Sigmoid colon (tissue), 6 donors: ENCODE measurements at regions not wholly inside any gene's neighbourhood (a gene's known extent, or its start where the extent isn't known, plus 50 kb on each side); places are given as distances from the start of the nearest gene placed in this dataset.

Experiments used
- DNase-seq: peaks from one replicate; pipeline ENCODE4 v3.0.0-alpha.2; 2019
- H3K27ac ChIP-seq, 4 donors: fragments of 200-600 bp; sonication (generic); one replicate each; pipeline ENCODE4 v1.5.1; 2016 to 2019; ENCODE audit warnings: mild to moderate bottlenecking in 1 of 4
- H3K27me3 ChIP-seq, 3 donors: fragments of 200-600 bp; sonication (generic); one replicate each; pipeline ENCODE4 v1.5.1; 2019; ENCODE audit warnings: mild to moderate bottlenecking in 1 of 3
- H3K36me3 ChIP-seq, 4 donors: fragments of 200-600 bp; sonication (generic); one replicate each; pipeline ENCODE4 v1.5.1; 2016 to 2019
- H3K4me1 ChIP-seq, 4 donors: fragments of 200-600 bp; sonication (generic); one replicate each; pipeline ENCODE4 v1.5.1; 2017 to 2019
- H3K4me3 ChIP-seq, 4 donors: fragments of 200-600 bp; sonication (generic); one replicate each; pipeline ENCODE4 v1.5.1; 2017 to 2019; ENCODE audit warnings: mild to moderate bottlenecking in 2 of 4, moderate library complexity in 1 of 4
- H3K9me3 ChIP-seq, 4 donors: fragments of 200-600 bp in 3 of 4; sonication (generic) in 3 of 4; one replicate each; pipeline versions ENCODE4 v1.5.1 to v1.6.1; 2013 to 2019
- EP300 ChIP-seq, 4 donors: sonication (generic); formaldehyde crosslinking; IDR thresholded peaks; one replicate each; pipeline ENCODE4 v1.6.1; 2017; ENCODE audit warnings: antibody characterized with exemption in 4 of 4
- POLR2A ChIP-seq, 2 donors: fragments of 450-650 bp; IDR thresholded peaks; one replicate each; pipeline ENCODE4 v1.6.1; 2016; ENCODE audit warnings: antibody characterized with exemption in 2 of 2, mild to moderate bottlenecking in 2 of 2, moderate library complexity in 2 of 2
- POLR2AphosphoS5 ChIP-seq, 4 donors: sonication (generic); formaldehyde crosslinking; IDR thresholded peaks; one replicate each; pipeline ENCODE4 v1.6.1; 2017; ENCODE audit warnings: antibody characterized with exemption in 4 of 4
- WGBS, 2 donors: extraction: QIAGEN DNeasy Blood & Tissue Kit; methylation state at CpG; one replicate each; pipeline ENCODE4 v1.1.7; 2013; 5-methylcytosine and 5-hydroxymethylcytosine counted together
- intact Hi-C: fragments of 100-400 bp; cut with DNase I; formaldehyde crosslinking; loops from one replicate; pipeline ENCODE4 v1.15.1; 2023
- TF ChIP-seq, protein P1 (sequence below), 4 experiments: fragments of 450-650 bp in 3 of 4; fragments of 200-600 bp in 1 of 4; IDR thresholded peaks; one replicate each; pipeline ENCODE4 v1.5.1; 2016 to 2019; ENCODE audit warnings: antibody characterized with exemption in 4 of 4, mild to moderate bottlenecking in 3 of 4, moderate library complexity in 2 of 4
- donor health status: healthy with polysubstance abuse.
- donor health status: healthy.

DNA sequence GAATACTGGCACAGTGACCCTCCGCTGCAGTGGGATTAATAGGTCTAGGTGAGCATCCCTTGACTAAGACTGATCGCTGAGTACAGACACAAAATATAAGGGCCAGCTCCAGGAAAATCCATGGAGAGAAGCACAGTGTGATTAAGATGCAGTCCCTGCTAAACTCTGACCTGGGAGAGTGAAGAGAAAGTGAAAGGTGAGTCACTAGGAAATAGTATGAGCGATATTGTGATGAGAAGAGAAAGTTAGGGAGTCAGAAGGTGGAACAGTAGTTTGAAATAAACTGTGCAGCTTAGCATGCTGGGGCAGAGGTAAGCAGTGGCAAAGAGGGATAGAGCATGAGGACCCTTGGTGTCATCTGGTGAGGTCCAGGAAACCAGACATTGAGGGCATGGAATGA, 278.6 kb upstream of the MAP3K7 start:
- 77 to 87% methylated on average over 3 of the region's 3 CpGs for WGBS, 2 donors

DNA sequence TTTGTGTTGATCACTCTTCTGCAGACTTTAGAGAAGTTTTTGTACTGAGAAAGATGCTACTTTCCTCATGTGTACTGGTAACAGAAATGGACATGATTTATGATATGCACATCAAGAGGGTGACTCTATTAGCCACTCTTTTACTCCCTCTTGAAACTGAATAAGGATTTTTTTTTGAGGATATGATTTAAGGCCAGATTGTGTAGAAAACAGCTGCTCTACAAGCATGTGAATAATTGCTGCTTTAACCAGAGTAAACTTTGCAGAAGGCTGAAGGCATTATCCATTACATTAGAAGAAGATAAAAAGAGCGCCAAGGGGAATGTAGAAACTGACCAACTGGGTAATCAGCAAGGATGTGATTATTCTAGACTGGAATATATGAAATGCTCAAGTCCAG, 276.2 kb upstream of the MAP3K7 start:
- Histone ChIP-seq H3K4me1 (no peaks in the 10 kb centered on the region), H3K36me3 (no peaks in the 10 kb centered on the region), H3K27me3 (no peaks in the 10 kb centered on the region), H3K9me3 (no peaks in the 10 kb centered on the region), H3K27ac (no peak overlapping the region), H3K4me3 (no peak overlapping the region)
- WGBS, 2 donors, result 89 to 92% methylated on average over 1 of the region's 1 CpG
- DNase-seq, result no peak
- intact Hi-C loops, result no loop called here
- TF ChIP-seq, protein P1, sequence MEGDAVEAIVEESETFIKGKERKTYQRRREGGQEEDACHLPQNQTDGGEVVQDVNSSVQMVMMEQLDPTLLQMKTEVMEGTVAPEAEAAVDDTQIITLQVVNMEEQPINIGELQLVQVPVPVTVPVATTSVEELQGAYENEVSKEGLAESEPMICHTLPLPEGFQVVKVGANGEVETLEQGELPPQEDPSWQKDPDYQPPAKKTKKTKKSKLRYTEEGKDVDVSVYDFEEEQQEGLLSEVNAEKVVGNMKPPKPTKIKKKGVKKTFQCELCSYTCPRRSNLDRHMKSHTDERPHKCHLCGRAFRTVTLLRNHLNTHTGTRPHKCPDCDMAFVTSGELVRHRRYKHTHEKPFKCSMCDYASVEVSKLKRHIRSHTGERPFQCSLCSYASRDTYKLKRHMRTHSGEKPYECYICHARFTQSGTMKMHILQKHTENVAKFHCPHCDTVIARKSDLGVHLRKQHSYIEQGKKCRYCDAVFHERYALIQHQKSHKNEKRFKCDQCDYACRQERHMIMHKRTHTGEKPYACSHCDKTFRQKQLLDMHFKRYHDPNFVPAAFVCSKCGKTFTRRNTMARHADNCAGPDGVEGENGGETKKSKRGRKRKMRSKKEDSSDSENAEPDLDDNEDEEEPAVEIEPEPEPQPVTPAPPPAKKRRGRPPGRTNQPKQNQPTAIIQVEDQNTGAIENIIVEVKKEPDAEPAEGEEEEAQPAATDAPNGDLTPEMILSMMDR (IDR thresholded peaks at IDR 0.05), result no peak
- TF ChIP-seq EP300 (IDR thresholded peaks at IDR 0.05), result no peak
- no peak for TF ChIP-seq POLR2AphosphoS5 (IDR thresholded peaks at IDR 0.05)
- TF ChIP-seq POLR2A (IDR thresholded peaks at IDR 0.05), result no peak

More for the DNA sequence above, 278.6 kb upstream of the MAP3K7 start:
- Histone ChIP-seq H3K4me1 (no peaks in the 10 kb centered on the region), H3K36me3 (no peaks in the 10 kb centered on the region), H3K9me3 (no peaks in the 10 kb centered on the region), H3K4me3 (no peak overlapping the region), H3K27ac (no peak overlapping the region), H3K27me3 (no peaks in the 10 kb centered on the region)
- TF ChIP-seq, protein P1 (IDR thresholded peaks at IDR 0.05), result no peak
- TF ChIP-seq POLR2A (IDR thresholded peaks at IDR 0.05), result no peak
- no peak for TF ChIP-seq POLR2AphosphoS5 (IDR thresholded peaks at IDR 0.05)
- no peak for TF ChIP-seq EP300 (IDR thresholded peaks at IDR 0.05)
- DNase-seq, result no peak
- intact Hi-C loops, result no loop called here

DNA sequence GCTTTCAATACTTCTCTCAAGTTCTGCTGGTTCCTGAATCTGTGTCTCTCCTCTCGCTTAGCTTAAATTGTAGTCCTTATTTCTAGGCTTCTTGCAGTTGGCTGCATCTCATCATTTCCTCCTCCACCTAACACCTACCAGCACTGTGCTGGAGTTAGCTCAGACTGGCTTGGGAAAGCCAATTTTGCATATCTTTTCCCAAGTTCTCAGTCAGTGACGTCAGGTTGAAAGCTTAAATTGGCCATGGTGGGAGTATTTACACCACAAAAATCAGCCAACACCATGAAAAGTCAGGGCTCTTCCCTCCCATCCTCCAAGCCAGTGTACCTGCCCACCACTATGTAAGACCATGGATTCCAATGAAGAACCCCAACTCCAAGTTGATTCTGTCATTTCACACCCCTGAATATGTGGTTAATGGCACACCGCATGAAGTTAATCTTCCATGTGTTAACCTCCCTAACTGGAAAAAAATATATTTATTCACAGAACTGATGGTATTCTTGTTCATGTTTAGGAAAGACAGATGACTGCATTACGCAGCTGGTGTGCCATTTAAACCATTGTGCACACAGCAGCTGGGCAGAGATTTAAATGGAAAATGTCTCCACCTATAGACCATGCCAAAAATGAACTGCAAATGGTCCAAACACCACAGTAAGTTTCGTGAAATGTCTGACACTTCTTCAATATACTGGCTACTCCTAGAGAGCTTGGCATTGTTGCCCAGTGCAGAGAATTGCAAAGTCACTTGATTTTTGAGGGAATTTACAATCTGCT, 274.1 kb upstream of the MAP3K7 start:
- TF ChIP-seq POLR2AphosphoS5 (IDR thresholded peaks at IDR 0.05) (no peak), POLR2A (IDR thresholded peaks at IDR 0.05) (no peak), EP300 (IDR thresholded peaks at IDR 0.05) (no peak)
- TF ChIP-seq, protein P1 (IDR thresholded peaks at IDR 0.05), result no peak

DNA sequence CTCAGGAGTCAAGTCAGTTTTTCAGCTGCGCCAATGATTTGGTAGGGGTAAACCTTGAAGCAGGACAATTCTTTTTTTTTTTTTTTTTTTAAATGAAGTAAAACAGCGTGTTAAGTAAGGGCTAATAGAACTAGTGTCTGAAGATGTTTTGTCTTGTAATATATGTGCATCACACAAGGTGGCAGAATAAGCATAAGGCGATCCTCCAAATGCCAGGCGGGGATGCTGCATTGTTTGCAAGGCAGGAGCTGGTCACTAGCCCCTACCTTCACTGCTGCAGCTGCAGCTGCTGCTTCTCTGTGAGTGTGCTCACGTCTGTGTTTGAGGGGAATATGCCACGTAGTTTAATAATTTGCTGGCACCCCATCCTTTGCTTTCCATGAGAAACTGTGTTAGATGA, 272.7 kb upstream of the MAP3K7 start:
- DNase-seq, result no peak
- no peaks in the 10 kb centered on the region for H3K27me3 ChIP-seq
- H3K27ac ChIP-seq, result no peak overlapping the region
- intact Hi-C loops, result no loop called here
- no peaks in the 10 kb centered on the region for H3K9me3 ChIP-seq
- no peaks in the 10 kb centered on the region for H3K4me1 ChIP-seq
- no peak for TF ChIP-seq POLR2AphosphoS5 (IDR thresholded peaks at IDR 0.05)
- no peak for TF ChIP-seq POLR2A (IDR thresholded peaks at IDR 0.05)
- TF ChIP-seq, protein P1 (IDR thresholded peaks at IDR 0.05), result no peak
- TF ChIP-seq EP300 (IDR thresholded peaks at IDR 0.05), result no peak
- 59% methylated on average over 6 of the region's 6 CpGs for whole genome bisulfite sequencing, 2 donors
- H3K36me3 ChIP-seq, result no peaks in the 10 kb centered on the region
- no peak overlapping the region for H3K4me3 ChIP-seq

More for the DNA sequence above, 274.1 kb upstream of the MAP3K7 start:
- intact Hi-C loops, result no loop called here
- Histone ChIP-seq H3K27ac (no peak overlapping the region), H3K4me1 (no peaks in the 10 kb centered on the region), H3K4me3 (no peak overlapping the region), H3K36me3 (no peaks in the 10 kb centered on the region), H3K9me3 (no peaks in the 10 kb centered on the region), H3K27me3 (no peaks in the 10 kb centered on the region)
- 71 to 90% methylated on average over 5 of the region's 5 CpGs for WGBS, 2 donors
- DNase-seq, result no peak

DNA sequence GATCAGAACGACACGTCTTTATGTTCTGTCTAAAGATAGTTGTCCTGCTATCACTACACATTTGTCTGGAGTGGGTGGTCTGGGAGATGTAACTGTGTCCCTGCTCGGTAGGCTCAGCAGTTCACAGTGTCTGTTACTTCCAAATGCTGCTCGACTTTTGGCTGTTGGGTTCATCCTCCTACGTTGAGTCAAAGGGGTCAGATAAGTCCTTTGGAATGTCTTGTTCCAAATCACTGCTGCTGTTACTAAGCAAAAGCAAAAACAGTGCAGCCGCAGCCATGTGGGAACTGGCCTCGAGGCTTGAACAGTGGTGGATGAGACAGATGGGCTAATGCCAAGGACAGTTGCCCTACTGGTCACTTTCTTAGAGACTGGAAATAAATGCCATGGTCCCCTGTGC, 272.2 kb upstream of the MAP3K7 start:
- WGBS, 2 donors, result 62 to 65% methylated on average over 7 of the region's 7 CpGs
- Histone ChIP-seq H3K4me1 (no peaks in the 10 kb centered on the region), H3K27me3 (no peaks in the 10 kb centered on the region), H3K9me3 (no peaks in the 10 kb centered on the region), H3K4me3 (no peak overlapping the region), H3K36me3 (no peaks in the 10 kb centered on the region), H3K27ac (no peak overlapping the region)
- TF ChIP-seq POLR2A (IDR thresholded peaks at IDR 0.05), result no peak
- TF ChIP-seq, protein P1 (IDR thresholded peaks at IDR 0.05), result no peak
- TF ChIP-seq POLR2AphosphoS5 (IDR thresholded peaks at IDR 0.05), result no peak
- no peak for TF ChIP-seq EP300 (IDR thresholded peaks at IDR 0.05)
- DNase-seq, result no peak
- intact Hi-C loops, result no loop called here
